AML-193 (cell line): ENCODE measurements at regions not wholly inside any gene's neighbourhood (a gene's known extent, or its start where the extent isn't known, plus 50 kb on each side); places are given as distances from the start of the nearest gene placed in this dataset.

Source experiments
- DNase-seq, 2 experiments: peaks; one replicate each; lab custom pipeline; 2025; lab: John Stamatoyannopoulos, UW

GRCh38 chr10:64080071-64080470, 558.9 kb downstream of the REEP3 start:
- DNase-seq: no peak

GRCh38 chr10:64081947-64082482, 560.8 kb downstream of the REEP3 start:
- DNase-seq: no peak

DNA sequence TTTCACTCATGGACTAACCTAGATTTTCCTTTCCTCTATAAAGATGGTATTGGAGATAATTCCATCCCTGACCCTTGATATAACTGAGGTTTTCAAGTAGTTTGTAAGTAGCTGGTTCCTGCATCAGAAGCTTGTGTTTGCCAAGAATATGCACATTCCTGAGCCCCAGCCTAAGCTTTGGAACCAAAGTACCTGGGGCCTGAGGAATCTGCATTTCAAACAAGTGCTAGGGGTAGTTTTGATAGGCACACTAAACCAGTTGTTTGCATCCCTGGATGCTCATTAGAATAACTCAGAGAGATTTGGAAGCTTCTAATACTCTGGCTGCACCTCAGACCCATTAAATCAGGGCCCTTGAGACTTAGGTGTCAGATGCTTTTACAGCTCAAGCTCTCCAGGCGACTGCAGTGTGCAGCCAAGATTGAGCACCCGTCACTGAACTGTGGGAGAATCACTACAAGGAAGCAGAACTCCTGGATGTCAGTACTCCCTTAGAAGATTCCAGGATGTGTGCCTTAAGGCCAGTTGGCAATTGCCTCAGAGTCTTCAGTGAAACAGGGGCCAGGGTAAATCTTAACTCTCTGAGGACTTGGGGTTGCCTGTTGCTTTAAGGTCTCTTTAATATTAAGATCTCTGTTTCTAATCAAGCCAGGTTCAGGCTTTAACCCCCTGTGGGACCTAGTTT, 565.0 kb downstream of the REEP3 start:
- DNase-seq: no peak

DNA sequence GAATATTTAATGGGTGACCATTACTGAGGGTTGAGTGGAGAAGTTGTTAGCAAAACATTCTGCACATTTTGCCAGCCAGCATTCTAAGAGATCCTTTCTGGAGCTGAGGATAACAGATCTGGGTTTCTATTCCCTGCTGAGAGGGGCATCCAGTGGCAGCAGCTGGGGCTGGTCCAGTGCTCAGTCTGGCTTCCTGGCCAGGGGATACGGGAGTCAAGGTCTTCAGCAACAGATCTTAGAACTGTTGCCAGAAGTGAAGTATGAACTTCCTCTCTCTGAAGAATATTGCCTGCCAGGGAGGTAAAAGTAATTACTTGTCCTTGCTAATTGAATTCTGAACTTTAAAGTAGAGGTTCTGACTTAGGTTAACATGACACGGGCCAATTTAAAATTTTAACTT, 568.4 kb downstream of the REEP3 start:
- no peak for DNase-seq

DNA sequence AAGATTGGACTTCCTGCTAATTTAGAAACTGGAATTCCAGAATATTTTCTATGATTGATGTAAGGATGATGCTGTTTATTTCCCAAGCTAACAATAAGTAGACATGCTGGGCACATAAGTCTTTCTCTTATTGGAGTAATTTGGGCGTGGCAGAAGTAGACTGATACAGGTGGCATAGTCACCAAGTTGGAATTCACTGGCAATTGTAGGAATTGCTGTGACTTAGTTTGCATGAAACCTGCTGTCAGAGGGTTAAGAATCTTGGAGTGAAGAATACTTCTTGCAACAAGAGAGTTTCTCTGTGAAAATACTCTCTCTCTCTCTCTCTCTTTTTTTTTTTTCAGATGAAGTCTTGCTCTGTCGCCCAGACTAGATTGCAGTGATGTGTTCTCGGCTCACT, 569.7 kb downstream of the REEP3 start:
- DNase-seq: no peak

- no peak for DNase-seq
Observed at GRCh38 chr10:64091897-64092296, 570.7 kb downstream of the REEP3 start.

- no peak for DNase-seq
Observed at GRCh38 chr10:64093304-64093703, 572.1 kb downstream of the REEP3 start.

GRCh38 chr10:64093946-64094535, 572.8 kb downstream of the REEP3 start:
- DNase-seq: no peak

DNA sequence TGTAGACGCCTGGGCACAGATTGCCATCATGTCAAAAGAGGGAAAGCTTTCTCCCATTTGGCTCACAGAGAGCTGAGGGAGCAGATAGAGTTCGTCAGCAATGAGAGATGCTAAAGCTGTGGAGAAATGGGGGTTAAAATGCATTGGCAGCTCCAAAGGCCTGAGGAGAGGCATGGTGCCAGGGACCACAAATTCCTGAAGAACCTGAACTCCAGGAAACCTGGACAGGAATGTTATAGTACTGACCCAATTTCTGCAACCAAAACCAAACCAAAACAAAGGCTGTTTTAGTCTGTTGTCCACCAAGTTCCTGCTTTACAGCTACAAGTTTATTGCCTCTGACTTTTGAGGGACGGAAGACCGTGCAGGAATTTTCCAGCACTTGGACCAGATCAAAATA, 575.7 kb downstream of the REEP3 start:
- DNase-seq: no peak

DNA sequence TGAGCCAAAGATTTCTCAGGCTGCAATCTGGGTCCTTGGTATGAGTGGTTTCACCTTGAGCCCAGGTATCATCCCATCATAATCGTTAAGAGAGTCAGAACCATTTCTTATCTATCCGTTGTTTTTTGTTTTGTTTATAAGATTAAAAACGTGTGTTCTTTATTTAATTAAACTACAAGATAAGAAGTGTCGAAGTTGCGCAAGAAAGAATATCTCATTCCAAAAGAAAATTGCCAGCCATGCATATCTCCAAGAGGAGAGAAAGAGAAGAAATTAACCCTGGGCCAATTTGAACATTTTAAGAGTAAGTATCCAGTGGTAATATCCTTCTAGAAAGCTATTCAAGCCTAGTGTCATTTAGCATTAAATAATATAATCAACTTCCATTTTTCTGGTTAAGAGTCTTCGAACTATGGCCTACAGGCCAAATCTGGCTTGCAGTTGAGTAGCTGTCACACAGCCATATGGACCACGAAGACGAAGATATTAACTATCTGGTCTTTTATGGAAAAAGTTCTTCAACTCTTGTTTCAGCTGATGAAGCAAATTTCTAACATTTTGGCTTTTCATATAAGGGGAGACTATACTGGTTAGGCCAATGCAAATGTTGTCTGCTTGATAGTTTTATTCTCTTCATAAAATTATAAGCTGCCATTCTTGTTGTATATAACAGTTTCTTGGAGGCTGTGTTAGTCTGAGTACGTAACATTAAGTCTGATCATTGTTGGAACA, 576.4 kb downstream of the REEP3 start:
- no peak for DNase-seq

- DNase-seq: no peak
Observed at GRCh38 chr10:64098994-64099393, 577.8 kb downstream of the REEP3 start.

DNA sequence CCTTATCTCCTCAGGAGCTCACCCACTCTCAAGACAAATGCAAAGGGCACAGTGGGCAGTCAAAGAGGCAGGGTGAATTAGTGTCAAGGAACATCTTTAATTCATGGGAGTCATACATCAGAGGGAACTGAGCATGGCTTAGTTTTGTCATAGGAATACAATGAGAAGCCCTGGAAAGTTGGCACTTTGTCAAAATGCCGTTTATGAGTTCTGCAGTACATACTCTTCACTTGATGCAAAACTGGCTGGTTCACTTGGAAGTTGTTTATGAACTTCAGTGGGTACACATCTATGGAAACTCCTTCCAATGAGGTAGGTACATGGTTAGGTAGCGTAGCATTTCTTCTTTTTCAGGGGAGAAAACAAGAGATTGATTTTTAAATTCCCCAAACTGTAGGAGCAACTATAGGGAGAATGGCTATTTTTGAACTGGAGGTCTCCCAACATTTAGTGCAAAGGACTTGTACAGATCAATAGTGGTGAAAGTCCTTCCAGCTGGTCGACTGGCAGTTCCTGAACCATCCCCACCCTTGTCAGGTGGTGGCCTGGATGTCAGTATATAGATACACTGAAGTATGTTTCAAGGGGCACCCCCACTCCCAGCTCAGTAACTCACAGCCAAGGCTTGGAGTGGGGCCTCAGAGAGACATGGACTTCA, 580.5 kb downstream of the REEP3 start:
- no peak for DNase-seq

- no peak for DNase-seq
Observed at GRCh38 chr10:64102264-64102633, 581.0 kb downstream of the REEP3 start.

GRCh38 chr10:64102916-64103315, 581.7 kb downstream of the REEP3 start:
- no peak for DNase-seq

DNA sequence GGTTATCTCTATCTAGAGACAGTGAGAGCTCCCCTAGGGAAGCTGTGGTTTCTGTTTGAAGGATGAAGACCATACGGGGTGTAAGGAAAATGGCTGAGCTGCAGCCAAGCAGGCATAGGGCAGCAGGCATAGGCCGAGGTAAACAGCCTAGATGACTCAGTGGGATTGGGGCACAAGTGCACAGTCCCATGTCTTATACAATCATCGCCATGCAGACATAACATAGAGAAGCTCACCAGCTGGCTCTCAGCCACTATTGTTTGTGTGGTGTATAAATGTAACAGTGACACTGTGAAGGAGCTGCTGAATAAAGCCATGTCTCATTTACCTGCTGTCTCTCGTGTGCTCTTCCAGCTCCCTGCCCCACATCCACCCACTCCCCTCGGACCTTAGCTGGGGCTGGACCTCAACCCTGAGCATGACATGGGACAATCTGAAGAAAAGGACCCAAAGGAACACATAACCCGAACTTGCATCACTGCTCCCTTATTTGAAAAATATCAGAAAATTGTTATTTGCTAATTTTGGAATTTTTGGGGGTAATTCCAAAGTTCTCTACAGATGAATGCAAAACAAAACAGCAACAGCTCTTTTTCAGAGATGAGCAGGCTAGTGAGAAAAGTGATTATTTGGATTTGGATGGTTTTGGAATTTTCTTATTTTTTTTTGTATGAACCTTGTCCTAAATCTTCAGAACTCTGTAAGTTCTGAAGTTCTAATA, 582.7 kb downstream of the REEP3 start:
- DNase-seq: no peak

- no peak for DNase-seq
Observed at GRCh38 chr10:64109926-64110495, 588.8 kb downstream of the REEP3 start.

DNA sequence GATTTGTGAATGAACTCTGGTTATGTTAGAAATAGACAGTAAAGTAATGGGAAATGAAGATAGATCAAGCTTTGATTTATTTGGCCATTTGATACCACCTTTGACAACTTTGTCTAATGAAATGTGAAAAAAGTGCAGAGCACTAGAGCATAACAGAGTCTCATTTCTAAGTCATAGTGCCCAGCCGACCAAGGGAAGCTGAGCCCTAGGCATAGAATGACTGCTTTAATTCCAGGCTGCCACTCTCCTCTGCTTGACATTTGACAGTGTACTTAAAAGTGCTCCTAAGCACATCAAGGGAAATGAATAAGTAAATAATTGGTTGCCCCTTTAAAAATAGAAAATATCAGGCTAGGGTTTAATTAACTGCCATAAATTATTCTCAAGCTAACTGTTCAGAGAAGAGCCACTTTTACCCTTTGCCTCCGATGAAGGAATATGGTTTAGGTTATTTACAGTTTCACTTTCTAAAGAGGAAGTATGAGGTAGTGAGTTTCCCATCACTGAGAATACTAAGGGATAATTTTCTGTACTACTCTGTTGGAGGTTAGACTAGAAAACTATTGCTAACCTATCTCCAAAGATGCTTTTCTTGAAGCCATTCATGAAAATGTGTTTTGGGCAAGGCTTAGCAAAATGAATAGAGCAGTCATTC, 591.6 kb downstream of the REEP3 start:
- DNase-seq: no peak

GRCh38 chr10:64113375-64113774, 592.2 kb downstream of the REEP3 start:
- no peak for DNase-seq

GRCh38 chr10:64113792-64114191, 592.6 kb downstream of the REEP3 start:
- DNase-seq: no peak

DNA sequence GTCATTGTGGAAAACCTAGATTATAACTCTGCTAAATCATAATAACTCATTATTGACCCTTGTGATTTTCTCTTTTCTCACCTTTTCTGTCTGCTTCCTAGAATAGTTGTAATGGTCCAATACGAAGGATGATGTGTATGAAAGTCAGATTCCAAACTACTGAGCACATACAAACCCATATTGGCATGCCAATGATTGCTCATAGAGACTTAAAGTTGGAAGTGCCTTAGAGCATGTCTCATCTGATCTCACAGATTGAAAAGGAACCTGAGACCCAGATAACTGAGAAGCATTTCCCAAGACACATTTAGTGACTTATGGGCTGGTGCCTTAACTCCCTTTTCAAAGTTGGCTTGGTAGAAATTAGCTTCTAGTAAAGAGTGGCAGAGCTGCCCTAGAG, 594.3 kb downstream of the REEP3 start:
- DNase-seq: no peak
